HG03064 (cell line): ENCODE measurements at regions not wholly inside any gene's neighbourhood (a gene's known extent, or its start where the extent isn't known, plus 50 kb on each side); places are given as distances from the start of the nearest gene placed in this dataset.
"Not testable (repeated sequence)": the region's sequence is repeated elsewhere in the genome, so short reads cannot be mapped to it uniquely, and the experiment has no call there.

Source experiments
- ATAC-seq: cut with Tn5 transposase; IDR thresholded peaks from one replicate; pipeline ENCODE4 v1.9.1; 2021; ENCODE audit warnings: low read depth; ENCODE audit not compliant: unreplicated experiment

DNA sequence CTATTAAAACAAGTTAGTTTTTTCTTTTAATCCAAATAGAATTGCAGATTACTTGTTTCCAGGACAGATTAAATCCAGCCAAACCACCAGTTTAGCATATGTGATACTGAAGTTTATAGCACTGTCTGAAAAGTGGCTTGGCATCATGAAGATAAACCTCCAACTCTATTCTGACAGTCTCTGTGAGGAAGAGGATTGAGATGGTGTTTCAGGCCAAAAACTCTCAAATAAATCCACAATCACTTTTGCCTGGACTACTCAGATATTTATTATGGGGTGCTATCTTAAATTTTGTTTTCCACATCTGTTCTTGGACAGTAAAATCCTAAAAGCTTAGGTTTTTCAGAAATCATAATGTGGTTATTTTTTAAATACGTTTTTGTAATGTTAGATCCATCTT is 161.7 kb upstream of the SEMA3C start:
- no peak for ATAC-seq

DNA sequence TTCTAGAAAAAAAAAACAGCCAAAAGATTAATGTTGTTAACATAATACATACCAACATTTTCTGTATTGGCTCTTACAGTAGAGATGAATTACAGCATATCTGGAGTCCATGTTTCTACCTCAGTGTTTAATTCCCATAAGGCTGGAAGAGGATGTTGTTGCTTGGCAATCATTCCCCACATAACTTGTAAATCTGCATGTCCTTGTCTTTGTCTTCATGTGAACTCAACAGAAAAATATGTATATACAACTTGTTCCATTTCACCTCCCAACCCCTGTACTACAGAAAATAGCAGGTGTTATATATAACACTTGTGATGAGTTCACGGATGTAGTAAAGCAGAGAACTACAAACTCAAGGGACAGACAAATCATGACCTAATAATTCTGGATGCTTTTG is 160.9 kb upstream of the SEMA3C start:
- ATAC-seq = no peak

DNA sequence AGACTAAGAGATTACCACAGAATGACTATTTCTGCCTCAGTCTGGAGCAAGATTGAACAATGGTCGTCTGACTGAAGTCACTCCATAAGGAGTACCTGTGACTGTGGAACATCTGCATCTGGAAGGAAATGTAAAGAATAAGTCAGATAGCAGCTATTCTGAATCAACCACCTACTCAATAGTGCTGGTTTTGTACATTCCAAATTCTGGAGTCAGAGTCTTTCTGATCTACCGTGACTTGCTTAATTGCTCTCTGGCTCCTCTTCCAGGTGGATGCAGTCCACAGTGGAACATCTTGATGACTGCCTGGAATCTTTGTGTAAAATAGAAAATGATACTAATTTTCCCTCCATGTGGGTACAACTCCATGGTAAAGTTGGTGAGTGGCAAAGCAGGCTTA is 156.3 kb upstream of the SEMA3C start:
- ATAC-seq = no peak

DNA sequence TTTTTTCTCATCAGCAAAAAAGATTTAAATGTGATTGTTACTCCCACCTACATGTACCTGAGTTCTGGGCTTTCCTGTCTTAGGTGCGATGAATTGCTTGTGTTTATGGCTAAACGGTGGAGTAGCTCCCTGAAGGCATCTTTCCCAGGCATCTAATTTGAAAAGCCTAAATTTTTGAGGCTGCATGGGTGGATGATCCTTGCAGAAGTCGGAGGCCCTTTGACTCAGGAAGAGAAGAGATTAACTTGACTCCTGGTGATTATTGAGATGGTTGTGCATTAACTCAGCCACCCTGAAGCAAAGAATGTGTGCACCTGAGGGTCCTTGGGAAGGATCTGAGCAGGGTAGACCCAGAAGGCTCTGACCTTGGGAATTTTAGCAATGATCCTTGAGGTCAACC is 155.6 kb upstream of the SEMA3C start:
- no peak for ATAC-seq

DNA sequence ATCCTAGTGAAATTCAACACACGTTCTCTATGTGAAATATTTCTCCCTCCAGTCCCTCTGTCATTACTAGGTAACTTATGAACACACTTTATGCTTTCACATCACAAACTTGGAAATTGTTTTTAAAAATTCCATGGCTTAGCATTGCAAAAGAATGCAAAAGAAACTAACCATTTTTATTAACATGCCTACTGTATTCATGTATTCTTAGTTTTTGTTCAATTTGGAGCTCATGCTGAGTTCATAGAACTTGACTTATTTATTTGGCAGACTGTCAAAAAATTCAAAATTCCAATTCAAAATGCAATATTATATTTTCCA is 155.0 kb upstream of the SEMA3C start:
- ATAC-seq = no peak

DNA sequence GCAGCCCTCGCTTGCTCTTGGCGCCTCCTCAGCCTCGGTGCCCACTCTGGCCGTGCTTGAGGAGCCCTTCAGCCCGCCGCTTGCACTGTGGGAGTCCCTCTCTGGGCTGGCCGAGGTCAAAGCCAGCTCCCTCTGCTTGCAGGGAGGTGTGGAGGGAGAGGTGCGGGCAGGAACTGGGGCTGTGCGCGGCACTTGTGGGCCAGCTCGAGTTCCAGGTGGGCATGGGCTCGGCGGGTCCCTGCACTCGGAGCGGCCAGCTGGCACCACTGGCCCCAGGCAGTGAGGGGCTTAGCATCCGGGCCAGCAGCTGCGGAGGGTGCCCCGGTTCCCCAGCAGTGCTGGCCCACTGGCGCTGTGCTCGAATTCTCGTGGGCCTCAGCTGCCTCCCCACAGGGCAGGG is 152.1 kb upstream of the SEMA3C start:
- no peak for ATAC-seq

DNA sequence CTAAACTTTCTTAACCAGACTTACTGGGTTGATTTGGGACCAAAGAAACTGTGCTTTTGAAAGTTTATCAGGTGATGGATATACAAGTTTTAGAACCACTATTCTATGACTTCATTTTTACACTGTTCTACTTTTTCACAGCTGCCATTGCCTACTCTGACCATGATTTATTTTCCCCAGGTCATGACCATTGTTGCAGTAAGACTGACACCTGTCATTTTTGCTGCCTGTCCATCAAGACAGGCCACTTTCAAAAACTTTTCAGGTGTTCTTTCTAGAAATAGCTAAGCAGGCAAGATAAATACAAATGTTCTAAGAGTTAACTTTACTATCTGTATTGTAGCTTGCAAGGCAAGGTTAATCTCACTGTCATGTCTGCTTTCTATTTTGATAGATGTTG is 147.9 kb upstream of the SEMA3C start:
- ATAC-seq = no peak

DNA sequence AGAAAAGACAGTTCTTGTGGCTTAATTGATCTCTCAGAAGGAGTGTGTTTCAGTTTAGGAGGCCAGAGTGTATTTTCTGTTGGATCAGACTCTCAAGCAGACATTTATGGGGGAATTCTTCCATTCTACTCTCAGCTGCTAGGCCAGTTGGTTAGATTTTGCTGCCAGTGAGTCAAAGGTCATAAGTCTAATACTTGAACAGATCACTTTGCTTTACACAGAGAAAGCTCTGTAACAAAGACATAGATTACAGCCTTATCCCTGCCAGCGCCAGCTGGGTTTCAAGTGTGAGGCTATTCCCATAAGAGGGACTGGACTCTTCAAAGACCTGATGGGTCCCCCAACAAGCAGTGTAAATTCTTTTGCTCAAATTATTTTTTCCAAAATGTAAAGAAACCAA is 145.6 kb upstream of the SEMA3C start:
- ATAC-seq = no peak

DNA sequence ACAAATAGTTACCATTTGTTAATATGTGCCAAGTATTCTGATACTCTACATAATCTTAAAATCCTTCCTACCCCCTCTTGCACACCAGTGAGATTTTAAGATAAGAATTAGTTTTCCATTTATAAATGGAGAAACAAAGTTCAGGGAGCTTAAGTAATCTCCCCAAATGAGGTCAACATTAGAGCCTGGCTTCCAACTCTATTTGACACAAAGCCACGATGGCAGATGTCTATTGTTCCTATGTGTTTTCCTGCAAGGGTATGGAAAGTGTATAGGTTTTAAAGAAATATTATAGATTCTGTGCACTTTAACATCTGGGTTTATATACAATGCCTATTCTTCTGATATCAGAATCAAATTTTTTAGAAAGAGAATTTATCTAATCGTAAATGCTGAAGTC is 143.9 kb upstream of the SEMA3C start:
- no peak for ATAC-seq

DNA sequence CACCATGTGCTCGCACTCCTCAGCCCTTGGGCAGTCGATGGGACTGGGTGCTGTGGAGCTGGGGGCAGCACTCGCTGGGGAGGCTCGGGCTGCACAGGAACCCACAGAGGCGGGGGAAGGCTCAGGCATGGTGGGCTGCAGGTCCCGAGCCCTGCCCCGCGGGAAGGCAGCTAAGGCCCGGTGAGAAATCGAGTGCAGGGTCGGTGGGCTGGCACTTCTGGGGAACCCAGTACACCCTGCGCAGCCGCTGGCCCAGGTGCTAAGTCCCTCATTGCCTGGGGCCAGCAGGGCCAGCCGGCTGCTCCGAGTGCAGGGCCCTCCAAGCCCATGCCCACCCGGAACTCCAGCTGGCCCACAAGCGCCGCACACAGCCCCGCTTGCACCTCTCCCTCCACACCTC is 138.6 kb upstream of the SEMA3C start:
- not testable (repeated sequence) for ATAC-seq

DNA sequence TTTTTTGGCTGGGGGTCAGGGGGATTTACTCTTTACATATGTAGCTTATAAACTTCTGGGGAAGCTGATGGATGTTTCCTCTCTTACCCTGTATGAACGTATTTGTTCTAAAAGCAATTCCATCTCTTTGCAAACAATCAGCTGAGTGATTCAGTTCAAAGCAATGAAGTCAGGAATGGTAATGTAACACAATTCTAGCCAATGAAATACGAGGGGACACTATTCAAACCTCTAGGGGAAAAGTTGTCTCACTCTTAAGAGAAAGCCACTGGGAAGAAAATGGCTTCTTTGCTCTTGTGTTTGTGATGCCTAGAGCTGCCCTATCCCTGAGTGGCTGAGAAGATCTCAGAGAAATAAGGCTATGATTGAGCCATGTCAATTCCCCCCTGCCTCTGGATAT is 134.8 kb upstream of the SEMA3C start:
- ATAC-seq = no peak

DNA sequence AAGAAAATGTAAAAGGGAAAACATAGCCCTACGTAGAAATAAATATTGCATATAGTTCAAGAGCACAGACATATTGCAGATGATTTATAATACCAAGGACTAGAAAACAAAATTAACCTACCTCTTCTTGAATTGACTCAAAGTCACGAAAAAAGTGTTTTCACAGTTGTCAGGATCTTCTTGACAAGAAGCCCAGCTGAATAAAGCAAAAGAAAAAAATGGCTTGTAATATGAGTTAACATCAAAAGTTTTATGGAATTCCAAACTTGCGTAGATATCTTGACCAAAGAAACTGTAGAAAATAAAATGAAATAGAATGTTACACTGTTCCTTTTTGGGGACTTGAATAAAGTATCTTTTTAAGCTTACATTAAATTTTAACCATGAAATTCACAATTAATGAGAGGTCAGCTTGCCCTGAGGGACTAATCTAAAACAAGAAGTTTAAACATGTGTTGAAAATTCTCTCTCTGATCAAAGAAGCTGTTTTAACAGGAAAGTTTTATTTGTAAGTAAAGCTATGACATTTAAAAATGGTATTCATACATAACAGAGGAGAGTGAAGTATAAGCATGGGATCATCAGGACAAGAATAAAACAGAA is 133.1 kb upstream of the SEMA3C start:
- ATAC-seq = no peak

DNA sequence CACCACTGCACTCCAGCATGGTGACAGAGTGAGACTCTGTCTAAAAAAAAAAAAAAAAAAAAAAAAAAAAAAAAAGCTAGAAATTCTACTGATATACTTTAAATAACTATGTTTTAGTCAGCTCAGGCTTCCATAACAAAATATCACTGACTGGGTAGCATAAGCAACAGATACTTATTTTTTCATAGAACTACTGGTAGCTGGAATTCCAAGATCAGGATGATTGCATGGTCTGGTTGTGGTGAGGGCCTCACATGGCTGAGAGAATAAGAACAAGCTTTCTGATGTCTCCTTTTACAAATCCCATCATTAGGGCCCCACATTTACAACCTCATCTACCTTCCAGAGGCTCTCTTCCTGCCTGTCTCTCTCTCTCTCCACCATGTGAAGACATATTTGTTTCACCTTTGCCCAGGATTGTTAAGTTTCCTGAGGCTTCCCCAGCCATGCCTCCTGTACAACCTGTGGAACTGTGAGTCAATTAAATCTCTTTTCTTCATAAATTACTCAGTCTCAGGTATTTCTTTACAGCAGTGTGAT is 126.7 kb upstream of the SEMA3C start:
- no peak for ATAC-seq

DNA sequence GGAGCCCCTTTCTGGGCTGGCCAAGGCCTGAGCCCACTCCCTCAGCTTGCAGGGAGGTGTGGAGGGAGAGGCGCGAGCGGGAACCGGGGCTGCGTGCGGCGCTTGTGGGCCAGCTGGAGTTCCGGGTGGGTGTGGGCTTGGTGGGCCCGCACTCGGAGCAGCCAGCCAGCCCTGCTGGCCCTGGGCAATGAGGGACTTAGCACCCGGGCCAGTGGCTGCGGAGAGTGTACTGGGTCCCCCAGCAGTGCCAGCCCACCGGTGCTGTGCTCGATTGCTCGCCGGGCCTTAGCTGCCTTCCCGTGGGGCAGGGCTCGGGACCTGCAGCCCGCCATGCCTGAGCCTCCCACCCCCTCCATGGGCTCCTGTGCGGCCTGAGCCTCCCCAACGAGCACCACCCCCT is 123.8 kb upstream of the SEMA3C start:
- not testable (repeated sequence) for ATAC-seq

DNA sequence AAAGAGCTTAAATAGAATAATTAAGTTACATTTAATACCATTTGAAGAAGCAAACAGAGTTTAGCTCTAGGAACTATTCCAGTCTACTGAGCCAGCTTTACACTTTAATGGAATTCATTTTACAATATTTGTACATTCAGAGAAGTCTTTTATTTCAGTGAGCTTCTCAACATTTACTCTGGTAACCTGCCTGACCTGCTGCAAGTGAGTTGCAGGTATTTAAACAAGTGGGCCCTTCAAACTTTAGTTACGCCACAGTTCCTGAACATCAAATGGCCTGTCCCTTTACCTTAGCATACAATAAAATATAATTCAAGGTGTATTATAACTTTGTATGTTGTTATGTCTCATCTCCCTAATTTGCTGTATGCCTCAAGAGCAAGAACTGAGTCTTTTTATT is 121.6 kb upstream of the SEMA3C start:
- ATAC-seq = no peak

DNA sequence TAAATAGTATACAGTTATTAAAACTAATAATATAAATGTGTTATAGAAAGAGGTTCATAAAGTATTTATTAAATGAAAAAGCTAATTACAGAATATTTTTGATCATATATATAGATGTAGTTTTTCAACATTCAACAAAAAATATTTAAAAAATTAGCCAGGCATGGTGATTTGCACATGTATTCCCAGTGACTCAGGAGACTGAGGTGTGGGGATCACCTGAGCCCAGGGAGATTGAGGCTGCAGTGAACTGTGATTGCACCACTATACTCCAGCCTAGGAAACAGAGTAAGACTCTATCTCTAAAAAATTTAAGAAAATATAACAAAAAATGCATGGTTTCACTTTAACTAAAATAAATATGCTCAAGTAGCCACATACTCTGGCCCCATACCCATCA is 118.0 kb upstream of the SEMA3C start:
- ATAC-seq = no peak

DNA sequence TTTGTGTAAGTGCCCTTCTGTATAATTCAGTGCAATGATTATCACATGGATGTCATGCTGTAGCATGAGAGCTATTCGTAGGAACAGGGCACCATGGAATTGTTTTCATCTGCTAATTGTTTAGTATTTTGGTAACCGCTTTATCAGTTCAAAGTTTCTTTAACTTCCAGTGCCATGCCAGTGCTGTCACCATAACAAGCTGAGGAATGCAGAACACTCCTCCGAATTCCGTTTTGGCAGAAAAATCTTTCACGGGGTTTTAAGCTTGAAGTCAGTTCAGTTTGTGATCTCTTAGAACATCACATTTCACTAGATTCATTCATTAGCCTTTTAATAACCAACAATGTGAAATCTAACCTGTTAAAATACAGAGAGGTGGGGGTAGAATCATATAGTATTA is 117.2 kb upstream of the SEMA3C start:
- ATAC-seq = no peak

DNA sequence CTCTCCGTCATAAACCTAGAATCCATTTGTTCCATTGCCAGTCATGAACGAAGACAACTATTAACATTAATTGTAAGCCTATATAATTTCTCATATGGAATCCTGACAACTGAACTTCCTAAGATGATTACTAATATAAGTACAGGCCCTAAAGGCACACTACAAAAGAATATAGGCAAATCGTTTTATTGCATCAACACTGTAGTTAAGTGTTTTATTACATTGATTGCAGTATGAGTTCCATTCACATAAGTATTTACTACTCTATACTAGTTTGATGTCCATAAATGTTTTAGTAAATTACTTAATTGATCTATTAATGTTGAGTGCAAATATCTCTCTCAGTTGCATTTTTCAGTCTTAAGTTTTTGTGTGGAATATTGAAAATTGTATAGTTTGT is 113.1 kb upstream of the SEMA3C start:
- ATAC-seq = no peak

DNA sequence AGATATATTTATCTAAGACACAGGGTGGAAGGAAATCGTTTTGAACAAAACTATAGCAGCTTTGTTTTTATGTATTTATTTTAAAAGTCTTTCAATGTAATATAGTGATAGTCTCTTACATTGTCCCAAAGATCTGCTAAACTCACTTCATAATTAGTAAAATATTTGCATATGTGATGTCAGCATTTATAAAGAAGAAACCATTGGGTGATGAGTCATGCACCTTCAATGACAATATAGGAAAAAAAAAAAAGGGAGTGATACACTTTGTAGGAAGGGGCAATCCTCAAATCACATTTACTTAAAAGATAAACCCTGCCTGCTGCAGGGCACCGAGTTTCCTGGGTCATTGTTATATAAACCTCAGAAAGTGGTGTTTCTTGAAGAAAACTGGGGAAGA is 112.4 kb upstream of the SEMA3C start:
- ATAC-seq = no peak

DNA sequence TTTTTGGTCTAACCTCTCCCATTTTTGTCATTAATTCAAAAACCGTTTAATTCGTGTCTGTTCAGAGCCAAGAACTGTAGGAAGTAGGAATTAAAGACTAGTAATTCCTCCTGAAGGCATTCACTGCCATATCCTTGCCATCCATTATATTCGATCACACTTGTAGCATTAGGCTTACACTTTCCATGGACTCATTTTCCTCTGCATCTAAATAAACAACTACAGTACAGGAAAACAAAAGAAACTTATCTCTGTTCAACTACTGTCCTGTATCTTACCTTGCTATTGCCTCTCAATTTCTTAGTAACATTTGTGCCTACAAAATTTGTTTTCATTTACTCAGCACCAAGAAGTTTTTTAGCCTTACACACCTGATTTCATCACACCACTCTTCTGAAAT is 111.6 kb upstream of the SEMA3C start:
- ATAC-seq = no peak

DNA sequence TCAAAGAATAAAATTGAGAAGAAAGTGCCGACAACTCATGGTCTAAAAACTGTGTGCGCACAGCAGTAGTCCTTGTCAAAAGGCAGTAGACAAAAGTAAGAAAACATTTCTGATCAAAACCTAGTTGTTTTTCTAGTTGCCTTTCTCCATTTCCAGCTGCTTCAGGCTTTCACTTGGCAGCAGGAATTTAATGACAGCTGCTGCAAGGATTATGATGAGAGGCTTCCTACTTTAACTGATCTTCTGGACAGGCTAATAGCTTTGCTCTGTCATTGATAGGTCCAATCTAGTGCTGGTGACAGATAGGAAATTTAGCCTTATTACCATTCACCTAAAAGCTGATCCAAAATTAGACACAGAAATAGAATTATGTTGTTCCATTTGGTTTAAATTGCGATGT is 110.7 kb upstream of the SEMA3C start:
- ATAC-seq = no peak

DNA sequence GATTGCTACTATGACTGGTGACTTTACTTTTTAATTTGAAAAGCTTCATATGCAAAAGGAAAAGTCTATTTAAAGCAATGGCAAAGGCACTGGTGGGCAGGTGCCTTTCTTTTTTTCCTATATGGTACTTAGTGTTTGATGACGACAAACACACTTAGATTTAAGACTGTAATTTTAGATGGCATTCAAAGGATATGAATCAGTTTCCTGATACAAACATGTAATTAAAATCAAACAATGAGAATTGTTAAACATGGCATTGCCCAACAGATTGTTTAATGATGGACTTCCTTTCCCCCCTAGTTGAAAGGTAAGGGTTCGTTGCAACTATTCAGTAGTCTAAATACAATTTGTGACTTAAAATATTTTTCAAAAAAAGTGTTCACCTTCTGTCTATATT is 106.5 kb upstream of the SEMA3C start:
- no peak for ATAC-seq

DNA sequence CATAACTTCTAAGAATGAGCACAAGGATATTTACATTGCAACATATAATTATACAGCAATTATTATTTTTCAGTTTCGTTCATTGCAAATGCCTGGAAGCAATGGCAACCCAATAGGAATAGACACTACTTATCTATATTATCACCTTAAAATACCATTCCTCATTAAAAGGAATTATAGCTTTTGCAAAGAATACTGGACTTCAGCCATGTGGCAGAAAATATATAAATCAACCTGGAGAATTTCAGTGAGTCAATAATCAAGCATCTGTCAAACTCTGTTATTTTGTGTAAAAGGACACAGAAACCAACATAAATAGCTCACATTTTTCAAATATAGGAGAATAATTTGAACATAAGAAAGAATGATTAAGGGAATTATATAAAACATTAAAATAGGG is 96.1 kb upstream of the SEMA3C start:
- ATAC-seq = no peak
